Endothelial cell of umbilical vein (primary cell): ENCODE measurements at regions not wholly inside any gene's neighbourhood (a gene's known extent, or its start where the extent isn't known, plus 50 kb on each side); places are given as distances from the start of the nearest gene placed in this dataset.

Experiments
- BruUV-seq: library from RNA; stranded (reverse); fragments of 400-500 nt; replicated peaks from 2 replicates; lab custom pipeline; 2021; lab: Mats Ljungman, UMichigan
- CTCF ChIA-PET: fragments of 300-600, 350-600 bp; sonication (Branson Sonifier 250); formaldehyde crosslinking; loops from one replicate; lab custom pipeline; 2021; ENCODE audit warnings: antibody characterized with exemption, inconsistent platforms; lab: Charles Lee
- POLR2A ChIA-PET: fragments of 300-600, 350-600 bp; sonication (Branson Sonifier 250); formaldehyde crosslinking; loops from one replicate; lab custom pipeline; 2021; ENCODE audit warnings: antibody characterized with exemption, inconsistent platforms; lab: Charles Lee
- DNase-seq: peaks from one replicate; pipeline ENCODE4 v3.0.0-alpha.2; 2011; ENCODE audit warnings: low read depth, low spot score
- FAIRE-seq: peaks from 2 replicates; lab custom pipeline; 2011; peaks lifted over from hg19 to GRCh38; lab: Jason Lieb, UNC
- H2AFZ ChIP-seq: 2 replicates; pipeline ENCODE4 v1.6.0; 2012; ENCODE audit warnings: low read depth, low read length, control low read depth, inconsistent platforms
- H3K27ac ChIP-seq: 2 replicates; pipeline ENCODE4 v1.5.1; 2011; ENCODE audit warnings: low read depth, mild to moderate bottlenecking, control low read depth, low read length, moderate library complexity; ENCODE audit not compliant: insufficient read depth
- H3K27me3 ChIP-seq, 2 experiments: 2 replicates each; pipeline versions ENCODE4 v1.6.0 to v1.6.1; 2011; ENCODE audit warnings: low read length in 2 of 2, mixed read lengths in 1 of 2; ENCODE audit not compliant: control insufficient read depth in 2 of 2, insufficient read depth in 2 of 2
- H3K36me3 ChIP-seq, 2 experiments: 2 replicates in 1 of 2; 3 replicates in 1 of 2; pipeline ENCODE4 v1.5.1; 2011; ENCODE audit warnings: low read length in 2 of 2, mild to moderate bottlenecking in 1 of 2, moderate library complexity in 1 of 2; ENCODE audit not compliant: control insufficient read depth in 2 of 2, insufficient read depth in 2 of 2; ENCODE audit errors: extremely low read depth in 1 of 2
- H3K4me1 ChIP-seq: 3 replicates; pipeline ENCODE4 v1.5.1; 2011; ENCODE audit warnings: mild to moderate bottlenecking, low read length; ENCODE audit not compliant: control insufficient read depth, insufficient read depth; ENCODE audit errors: extremely low read depth
- H3K4me2 ChIP-seq: 2 replicates; pipeline ENCODE4 v1.6.1; 2011; ENCODE audit warnings: low read length, control low read depth, mixed read lengths; ENCODE audit not compliant: insufficient read depth
- H3K4me3 ChIP-seq, 3 experiments: fragments of 200-600 bp in 1 of 3; sonication (generic), shearing (Covaris generic) in 1 of 3; replicated peaks in 1 of 3; 2 replicates each; pipeline ENCODE4 v1.5.1; 2011 to 2016; ENCODE audit warnings: control low read depth in 3 of 3, low read length in 3 of 3, mild to moderate bottlenecking in 2 of 3, inconsistent platforms in 1 of 3, low read depth in 1 of 3, moderate library complexity in 1 of 3; ENCODE audit not compliant: insufficient read depth in 1 of 3
- H3K79me2 ChIP-seq: 2 replicates; pipeline ENCODE4 v1.6.0; 2012; ENCODE audit warnings: low read length, inconsistent platforms; ENCODE audit not compliant: control insufficient read depth, insufficient read depth
- H3K9ac ChIP-seq: replicated peaks from 2 replicates; pipeline ENCODE3; 2011; ENCODE audit warnings: low read length, control low read depth; ENCODE audit not compliant: insufficient read depth; ENCODE audit errors: extremely low read depth
- H3K9me1 ChIP-seq: replicated peaks from 3 replicates; pipeline ENCODE4 v1.6.0; 2011; ENCODE audit warnings: mild to moderate bottlenecking, low read length; ENCODE audit not compliant: control insufficient read depth, insufficient read depth; ENCODE audit errors: extremely low read depth
- H3K9me3 ChIP-seq: replicated peaks from 2 replicates; pipeline ENCODE4 v1.5.1; 2012; ENCODE audit warnings: low read length, inconsistent platforms; ENCODE audit not compliant: control insufficient read depth, insufficient read depth
- H4K20me1 ChIP-seq: replicated peaks from 2 replicates; pipeline ENCODE3; 2011; ENCODE audit warnings: mild to moderate bottlenecking, low read length; ENCODE audit not compliant: control insufficient read depth, insufficient read depth; ENCODE audit errors: extremely low read depth
- CTCF ChIP-seq, 2 donors: IDR thresholded peaks; 1 replicate in 1 of 2; 2 replicates in 1 of 2; pipeline ENCODE4 v1.5.1; 2011; ENCODE audit warnings: low read length in 2 of 2, mild to moderate bottlenecking in 2 of 2, moderate library complexity in 2 of 2, control low read depth in 1 of 2, inconsistent platforms in 1 of 2, low read depth in 1 of 2; ENCODE audit not compliant: insufficient read depth in 1 of 2; ENCODE audit errors: extremely low read depth in 1 of 2
- EZH2 ChIP-seq: IDR thresholded peaks from 2 replicates; pipeline ENCODE4 v1.6.1; 2012; ENCODE audit warnings: borderline replicate concordance, low read depth, mild to moderate bottlenecking, moderate library complexity, low read length, inconsistent platforms; ENCODE audit not compliant: severe bottlenecking
- FOS ChIP-seq: IDR thresholded peaks from 2 replicates; pipeline ENCODE4 v1.6.1; 2011; ENCODE audit warnings: mild to moderate bottlenecking, low read length, moderate library complexity, borderline replicate concordance; ENCODE audit not compliant: insufficient read depth
- GATA2 ChIP-seq: IDR thresholded peaks from 2 replicates; pipeline ENCODE4 v1.7.0; 2011; ENCODE audit warnings: low read depth, mild to moderate bottlenecking, moderate library complexity, mixed read lengths, low read length; ENCODE audit not compliant: insufficient read length, insufficient read depth
- JUN ChIP-seq: IDR thresholded peaks from 2 replicates; pipeline ENCODE4 v1.6.1; 2011; ENCODE audit warnings: borderline replicate concordance, low read depth; ENCODE audit not compliant: insufficient read length, insufficient read depth
- MAX ChIP-seq: IDR thresholded peaks from 2 replicates; pipeline ENCODE4 v1.6.1; 2011; ENCODE audit not compliant: insufficient read depth, insufficient read length
- MYC ChIP-seq: IDR thresholded peaks from one replicate; pipeline ENCODE4 v1.6.1; 2011; ENCODE audit warnings: mild to moderate bottlenecking, low read depth, low read length
- POLR2A ChIP-seq: IDR thresholded peaks from 2 replicates; pipeline ENCODE4 v1.6.1; 2012; ENCODE audit warnings: low read depth, mild to moderate bottlenecking, control low read depth, low read length
- POLR2AphosphoS5 ChIP-seq: IDR thresholded peaks from 2 replicates; pipeline ENCODE4 v1.6.1; 2012; ENCODE audit warnings: low read depth, mild to moderate bottlenecking, control low read depth, low read length, moderate library complexity; ENCODE audit not compliant: insufficient read depth
- dilution Hi-C: fragments of 300-500 bp; cut with MboI; formaldehyde crosslinking; loops from one replicate; pipeline ENCODE4 v1.15.0; 2019; ENCODE audit warnings: low sequenced_read_pairs; ENCODE audit not compliant: extremely low pct_ligation_motif_present
- intact Hi-C: fragments of 100-400 bp; cut with micrococcal nuclease; formaldehyde crosslinking; loops from one replicate; pipeline ENCODE4 v1.10.0; 2022

GRCh38 chr16:76622876-76623275, 345.7 kb downstream of the CNTNAP4 start:
- TF ChIP-seq FOS (no peak), GATA2 (no peak), EZH2 (no peak)
- Histone ChIP-seq H4K20me1 (no peaks in the 10 kb centered on the region), H3K4me1 (no peaks in the 10 kb centered on the region), H3K27ac (no peak overlapping the region), H3K4me2 (no peak overlapping the region), H3K9me3 (peaks cover 4% of the 10 kb centered on the region), H3K4me3 (no peak overlapping the region), H3K36me3 (no peaks in the 10 kb centered on the region), H3K9ac (no peak overlapping the region), H3K9me1 (no peaks in the 10 kb centered on the region), H3K27me3 (no peaks in the 10 kb centered on the region), H2AFZ (no peak overlapping the region), H3K79me2 (no peaks in the 10 kb centered on the region)
- dilution Hi-C loops (no loop called here), intact Hi-C loops (no loop called here)
- ChIA-PET CTCF (no interaction called here), POLR2A (no interaction called here)
- BruUV-seq: no TSS peak
- FAIRE-seq (no peak), DNase-seq (no peak)

GRCh38 chr16:76634847-76635697, 357.9 kb downstream of the CNTNAP4 start:
- Histone ChIP-seq H3K9me1 (no peaks in the 10 kb centered on the region), H3K27me3 (no peaks in the 10 kb centered on the region), H3K27ac (no peak overlapping the region), H3K4me1 (no peaks in the 10 kb centered on the region), H4K20me1 (no peaks in the 10 kb centered on the region), H3K9me3 (no peaks in the 10 kb centered on the region), H3K4me3 (no peak overlapping the region), H3K79me2 (no peaks in the 10 kb centered on the region), H2AFZ (no peak overlapping the region), H3K9ac (no peak overlapping the region), H3K4me2 (no peak overlapping the region), H3K36me3 (no peaks in the 10 kb centered on the region)
- dilution Hi-C loops (no loop called here), intact Hi-C loops (no loop called here)
- DNase-seq: no peak
- ChIA-PET POLR2A (no interaction called here), CTCF (no interaction called here)
- no peak for FAIRE-seq
- no TSS peak for BruUV-seq
- TF ChIP-seq JUN: no peak
- no peak for TF ChIP-seq GATA2
- no peak for TF ChIP-seq CTCF (IDR thresholded peaks at IDR 0.05; ENCODE audit: extremely low read depth in 1 of 2, insufficient read depth in 1 of 2, low read depth in 1 of 2, low read length in 2 of 2)
- TF ChIP-seq FOS: no peak
- no peak for TF ChIP-seq POLR2A
- no peak for TF ChIP-seq EZH2
- TF ChIP-seq MAX: no peak
- TF ChIP-seq MYC: no peak
- TF ChIP-seq POLR2AphosphoS5: no peak
